GM18951 (cell line): ENCODE measurements at regions not wholly inside any gene's neighbourhood (a gene's known extent, or its start where the extent isn't known, plus 50 kb on each side); places are given as distances from the start of the nearest gene placed in this dataset.

Experiments
- POLR2A ChIP-seq: IDR thresholded peaks from 4 replicates; pipeline ENCODE4 v1.6.1; 2011; ENCODE audit warnings: mild to moderate bottlenecking; ENCODE audit not compliant: insufficient read length, insufficient read depth; ENCODE audit errors: extremely low read depth
- in situ Hi-C: fragments of 300-500 bp; cut with MboI; formaldehyde crosslinking; loops from one replicate; pipeline ENCODE4 v1.12.0; 2022; ENCODE audit warnings: low sequenced_read_pairs, mixed read lengths, inconsistent platforms; ENCODE audit not compliant: unreplicated experiment

GRCh38 chr2:121033461-121033996 lies 251.5 kb downstream of the TFCP2L1 start:
- in situ Hi-C loops, result no loop called here
- no peak for TF ChIP-seq POLR2A

DNA sequence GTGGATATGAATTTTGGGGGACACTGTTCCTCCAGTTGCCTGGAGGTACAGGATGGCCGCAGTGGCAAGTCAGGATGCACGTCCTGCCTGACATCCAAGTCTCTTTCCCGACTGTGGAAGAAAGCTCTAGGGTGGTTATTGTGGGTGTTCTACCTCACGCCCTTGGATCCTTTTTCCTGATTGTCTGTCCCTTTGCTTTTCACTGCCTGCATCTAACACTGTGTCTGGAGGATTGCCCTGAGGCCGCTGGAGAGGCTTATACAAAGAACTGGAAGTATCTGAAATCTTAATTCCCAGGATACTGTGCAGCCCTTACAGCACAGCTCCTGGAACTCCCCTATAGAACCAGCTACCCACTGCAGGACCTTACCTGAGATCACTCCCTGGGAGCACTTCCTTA lies 250.5 kb downstream of the TFCP2L1 start:
- in situ Hi-C loops, result no loop called here
- TF ChIP-seq POLR2A, result no peak

GRCh38 chr2:121036226-121036692 lies 248.7 kb downstream of the TFCP2L1 start:
- no peak for TF ChIP-seq POLR2A
- in situ Hi-C loops, result no loop called here

- TF ChIP-seq POLR2A, result no peak
- in situ Hi-C loops, result no loop called here
Observed at GRCh38 chr2:121037480-121037879, 247.5 kb downstream of the TFCP2L1 start.

- in situ Hi-C loops, result no loop called here
- TF ChIP-seq POLR2A, result no peak
Observed at GRCh38 chr2:121038031-121038430, 247.0 kb downstream of the TFCP2L1 start.

DNA sequence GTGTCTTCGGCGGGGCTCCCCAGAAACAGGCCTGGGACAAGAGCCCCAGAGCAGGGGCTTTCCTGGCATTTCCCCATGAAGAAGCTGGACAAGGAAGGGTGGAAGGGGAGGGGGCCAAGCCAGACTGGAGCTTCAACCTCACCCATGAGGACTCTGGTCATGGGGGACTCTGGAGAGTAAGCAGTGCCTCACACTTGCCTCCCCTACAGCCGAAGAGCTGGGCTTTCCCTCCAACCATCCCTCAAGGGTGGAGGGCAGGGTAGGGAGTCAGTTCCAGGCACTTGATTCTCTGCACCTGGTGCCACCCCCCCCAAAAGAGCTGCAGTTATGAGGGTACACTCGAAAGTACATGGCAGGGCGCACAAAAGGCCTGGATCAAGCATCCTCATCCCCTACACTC lies 246.6 kb downstream of the TFCP2L1 start:
- no peak for TF ChIP-seq POLR2A
- in situ Hi-C loops, result no loop called here

- in situ Hi-C loops, result no loop called here
- no peak for TF ChIP-seq POLR2A
Observed at GRCh38 chr2:121038891-121039616, 245.9 kb downstream of the TFCP2L1 start.

DNA sequence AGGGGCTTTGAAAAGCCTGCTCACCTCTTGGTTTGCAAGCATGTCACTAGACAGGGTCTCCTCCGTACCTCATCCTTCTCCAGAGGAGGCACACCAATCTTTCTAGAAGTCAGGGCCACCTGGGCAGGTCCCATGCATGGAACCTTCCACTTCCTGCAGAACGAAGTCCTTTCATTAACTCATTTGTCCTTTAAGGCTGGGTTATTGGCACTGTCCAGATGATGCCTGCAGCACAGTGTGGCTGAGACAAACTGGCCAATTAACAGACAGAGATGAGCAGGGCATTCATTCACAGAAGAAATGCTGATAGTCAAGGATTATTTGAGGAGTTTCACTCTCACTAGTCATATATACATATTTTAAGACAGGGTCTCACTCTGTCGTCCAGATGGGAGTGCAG lies 245.3 kb downstream of the TFCP2L1 start:
- in situ Hi-C loops, result no loop called here
- no peak for TF ChIP-seq POLR2A

DNA sequence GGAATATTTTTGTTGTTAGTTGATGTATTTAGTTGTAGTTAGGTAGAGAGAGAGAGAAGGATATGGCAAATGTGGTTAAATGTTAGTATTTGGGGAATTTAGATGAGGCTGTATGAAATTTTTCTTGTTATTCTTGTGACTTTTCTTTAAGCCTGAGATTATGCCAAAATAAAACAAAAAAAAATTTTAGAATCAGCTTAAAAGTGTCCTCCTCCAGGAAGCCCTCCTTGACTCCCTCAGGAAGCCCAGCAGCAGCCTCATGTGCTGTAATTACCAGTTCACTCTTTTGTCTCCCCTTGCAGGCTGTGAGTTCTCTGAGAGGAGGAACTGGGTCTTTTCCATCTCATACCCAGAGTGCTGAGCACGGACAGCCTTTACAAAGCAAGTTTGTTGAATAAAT lies 243.5 kb downstream of the TFCP2L1 start:
- TF ChIP-seq POLR2A, result no peak
- in situ Hi-C loops, result no loop called here

DNA sequence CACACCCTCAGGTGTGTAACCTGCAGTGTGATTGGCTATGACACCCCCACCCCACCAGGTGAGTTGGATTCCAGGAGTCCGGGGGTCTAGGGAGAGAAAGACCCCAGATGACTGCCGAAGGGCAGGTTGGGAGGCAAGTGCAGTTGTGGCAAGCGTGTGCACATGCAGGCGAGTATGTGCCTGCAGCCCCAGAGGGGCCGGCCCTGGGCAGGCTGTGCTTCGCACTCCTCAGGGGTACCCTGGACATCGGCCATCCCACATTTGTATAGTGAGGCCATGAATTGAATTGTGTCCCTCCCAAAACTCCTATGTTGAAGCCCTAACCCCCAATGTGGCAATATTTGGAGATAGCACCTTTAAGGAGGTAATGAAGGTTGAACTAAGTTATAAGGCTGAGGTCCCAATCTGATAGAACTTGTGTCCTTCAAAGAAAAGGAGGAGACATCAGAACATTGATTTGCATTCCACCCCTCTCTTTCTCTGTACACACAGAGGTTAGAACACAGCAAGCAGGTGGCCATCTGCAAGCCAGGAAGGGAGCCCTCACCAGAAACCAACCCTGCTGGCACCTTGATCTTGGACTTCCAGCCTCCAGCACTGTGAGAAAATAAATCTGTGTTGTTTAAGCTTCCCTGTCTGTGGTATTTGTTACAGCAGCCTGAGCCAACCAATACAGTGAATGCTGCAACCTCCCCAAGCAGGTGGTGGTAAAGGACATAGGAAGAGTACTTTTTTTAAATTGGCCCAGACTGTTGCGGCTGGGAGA lies 241.8 kb downstream of the TFCP2L1 start:
- TF ChIP-seq POLR2A, result no peak
- in situ Hi-C loops, result no loop called here

DNA sequence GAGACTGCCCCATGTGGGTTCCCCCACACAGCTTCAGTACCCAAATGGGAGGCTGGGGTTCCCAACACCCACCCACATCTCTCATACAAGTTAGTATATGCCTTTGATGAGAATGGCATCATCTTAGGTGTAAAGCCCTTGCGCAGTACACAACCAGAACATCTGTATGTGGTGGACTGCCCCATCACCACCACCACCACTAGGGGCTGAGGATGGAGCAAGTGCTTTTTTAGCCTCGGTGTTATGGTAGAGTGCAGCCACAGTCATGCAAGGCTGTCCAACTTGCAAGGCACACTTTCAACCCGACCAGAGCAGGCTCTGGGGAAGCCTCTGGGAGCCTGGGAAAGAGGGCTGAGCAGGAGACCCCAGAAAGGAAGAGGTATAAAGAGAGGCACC lies 241.2 kb downstream of the TFCP2L1 start:
- TF ChIP-seq POLR2A, result no peak
- in situ Hi-C loops, result no loop called here

- in situ Hi-C loops, result no loop called here
- no peak for TF ChIP-seq POLR2A
Observed at GRCh38 chr2:121044412-121044811, 240.6 kb downstream of the TFCP2L1 start.

DNA sequence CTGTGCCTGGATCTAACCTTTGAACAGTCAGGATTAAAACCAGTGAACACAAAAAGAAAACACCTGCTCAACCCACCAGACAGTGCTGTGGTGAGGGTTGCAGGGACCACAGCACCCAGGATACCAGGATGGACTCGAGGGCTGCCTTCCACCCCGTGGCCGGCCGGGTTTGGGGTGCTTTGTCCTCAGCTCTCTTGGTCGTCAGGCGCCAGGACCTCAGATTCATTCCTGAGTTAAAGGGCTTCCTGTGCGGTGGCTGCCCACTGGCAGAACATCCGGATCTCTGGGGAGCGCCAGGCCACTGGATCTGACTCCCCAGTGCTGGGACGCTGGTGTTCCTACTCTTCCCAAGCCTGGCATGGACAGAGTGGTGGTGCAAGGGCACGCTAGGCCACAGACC lies 239.8 kb downstream of the TFCP2L1 start:
- no peak for TF ChIP-seq POLR2A
- in situ Hi-C loops, result no loop called here

DNA sequence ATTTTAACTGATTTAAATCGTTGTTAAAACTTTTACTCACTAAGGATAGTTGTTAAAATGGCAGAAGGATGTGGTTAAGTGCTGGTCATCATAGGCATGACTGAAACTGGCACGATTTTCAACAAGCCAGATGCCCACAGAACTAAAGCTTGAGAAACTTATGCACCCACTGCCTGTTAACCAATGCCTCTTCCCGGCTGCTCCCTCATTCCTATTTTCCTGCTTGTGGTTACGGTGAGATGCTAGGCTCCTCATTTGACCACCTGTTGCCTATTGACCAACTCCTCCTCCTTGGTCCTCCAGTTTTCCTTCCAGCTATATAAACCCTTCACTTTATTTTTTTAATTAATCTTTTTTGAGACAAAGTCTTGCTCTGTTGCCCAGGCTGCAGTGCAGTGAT lies 238.7 kb downstream of the TFCP2L1 start:
- no peak for TF ChIP-seq POLR2A
- in situ Hi-C loops, result no loop called here

DNA sequence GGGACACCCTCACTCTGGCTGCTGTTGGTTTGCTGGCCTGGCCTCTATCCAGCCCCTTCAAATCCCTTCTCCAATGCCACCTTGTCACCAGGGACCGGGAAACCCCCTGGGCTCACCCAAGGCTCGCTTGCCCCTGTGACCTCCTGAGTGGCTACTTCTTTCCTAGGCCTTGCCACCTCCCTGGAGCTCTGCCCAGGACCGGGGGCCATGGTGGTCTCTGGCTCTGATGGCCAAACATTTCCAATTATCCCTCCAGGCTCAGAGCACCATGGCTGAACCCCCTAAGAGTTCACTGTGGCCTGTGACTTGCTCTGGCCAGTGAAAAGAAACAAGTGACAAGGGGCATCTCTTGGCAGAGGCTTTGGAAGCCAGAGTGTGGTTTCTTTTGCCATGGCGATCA lies 237.6 kb downstream of the TFCP2L1 start:
- in situ Hi-C loops, result no loop called here

More for the DNA sequence above, 237.6 kb downstream of the TFCP2L1 start:
- TF ChIP-seq POLR2A, result no peak
